ENCODE measurements at regions not wholly inside any gene's neighbourhood (a gene's known extent, or its start where the extent isn't known, plus 50 kb on each side); places are given as distances from the start of the nearest gene placed in this dataset.

- TF ChIP-seq CTCF (IDR thresholded peaks at IDR 0.05; ENCODE audit: low read depth, low read length, poor library complexity, severe bottlenecking) (no peak), EZH2phosphoT487 (IDR thresholded peaks at IDR 0.05; ENCODE audit: borderline replicate concordance, low read length) (no peak)
Measured at GRCh38 chr3:177514611-177515499, 317.6 kb upstream of the TBL1XR1 start.
